Adrenal gland (tissue), 5 donors: ENCODE measurements at regions not wholly inside any gene's neighbourhood (a gene's known extent, or its start where the extent isn't known, plus 50 kb on each side); places are given as distances from the start of the nearest gene placed in this dataset.

ENCODE experiments used
- CTCF ChIP-seq, 6 experiments: fragments of 450-650 bp in 4 of 6; fragments of 200-600 bp in 2 of 6; sonication (generic) in 1 of 6; IDR thresholded peaks; 1 replicate in 5 of 6; 2 replicates in 1 of 6; pipeline versions ENCODE4 v1.5.1 to v1.8.0; 2016 to 2021; ENCODE audit warnings: antibody characterized with exemption in 6 of 6, mild to moderate bottlenecking in 2 of 6, moderate library complexity in 1 of 6
- POLR2A ChIP-seq, 2 donors: fragments of 450-650 bp; IDR thresholded peaks; one replicate each; pipeline ENCODE4 v1.6.1; 2017; ENCODE audit warnings: antibody characterized with exemption in 2 of 2, mild to moderate bottlenecking in 2 of 2, moderate library complexity in 1 of 2
- donor health status: DM: no; HTN: no; CAD: no.

GRCh38 chr5:116371935-116372334, 202.7 kb downstream of the SEMA6A start:
- TF ChIP-seq CTCF (IDR thresholded peaks at IDR 0.05) = no peak
- no peak for TF ChIP-seq POLR2A (IDR thresholded peaks at IDR 0.05)
